ENCODE measurements at regions not wholly inside any gene's neighbourhood (a gene's known extent, or its start where the extent isn't known, plus 50 kb on each side); places are given as distances from the start of the nearest gene placed in this dataset.

DNA sequence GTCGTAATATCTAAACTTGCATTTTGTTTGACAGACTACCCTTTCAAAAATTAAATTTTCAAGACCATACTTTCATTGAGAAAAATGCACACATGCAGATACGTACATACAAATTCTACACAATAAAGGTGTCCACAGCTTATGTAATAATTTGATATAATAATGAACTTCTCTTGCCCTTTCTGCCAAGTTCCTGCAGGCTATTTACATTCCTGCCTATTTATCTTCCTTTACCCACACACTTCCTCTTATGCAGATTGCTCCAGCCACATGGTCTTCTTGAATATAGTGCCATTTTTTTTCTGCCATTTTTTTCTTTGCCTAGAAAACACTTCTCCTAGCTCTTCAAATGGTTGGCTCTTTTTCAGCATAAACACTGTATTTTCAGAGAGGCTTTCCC is 826.9 kb upstream of the CDH8 start:
- TF ChIP-seq, protein P1, sequence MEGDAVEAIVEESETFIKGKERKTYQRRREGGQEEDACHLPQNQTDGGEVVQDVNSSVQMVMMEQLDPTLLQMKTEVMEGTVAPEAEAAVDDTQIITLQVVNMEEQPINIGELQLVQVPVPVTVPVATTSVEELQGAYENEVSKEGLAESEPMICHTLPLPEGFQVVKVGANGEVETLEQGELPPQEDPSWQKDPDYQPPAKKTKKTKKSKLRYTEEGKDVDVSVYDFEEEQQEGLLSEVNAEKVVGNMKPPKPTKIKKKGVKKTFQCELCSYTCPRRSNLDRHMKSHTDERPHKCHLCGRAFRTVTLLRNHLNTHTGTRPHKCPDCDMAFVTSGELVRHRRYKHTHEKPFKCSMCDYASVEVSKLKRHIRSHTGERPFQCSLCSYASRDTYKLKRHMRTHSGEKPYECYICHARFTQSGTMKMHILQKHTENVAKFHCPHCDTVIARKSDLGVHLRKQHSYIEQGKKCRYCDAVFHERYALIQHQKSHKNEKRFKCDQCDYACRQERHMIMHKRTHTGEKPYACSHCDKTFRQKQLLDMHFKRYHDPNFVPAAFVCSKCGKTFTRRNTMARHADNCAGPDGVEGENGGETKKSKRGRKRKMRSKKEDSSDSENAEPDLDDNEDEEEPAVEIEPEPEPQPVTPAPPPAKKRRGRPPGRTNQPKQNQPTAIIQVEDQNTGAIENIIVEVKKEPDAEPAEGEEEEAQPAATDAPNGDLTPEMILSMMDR (IDR thresholded peaks at IDR 0.05) = no peak
- TF ChIP-seq POLR2A (IDR thresholded peaks at IDR 0.05) = no peak
